Fibroblast of pulmonary artery (primary cell): ENCODE measurements at regions not wholly inside any gene's neighbourhood (a gene's known extent, or its start where the extent isn't known, plus 50 kb on each side); places are given as distances from the start of the nearest gene placed in this dataset.
A peak's percentile ranks its signal among the peaks of the same experiment; 100 is the strongest.

Source experiments
- DNase-seq: peaks from one replicate; pipeline ENCODE4 v3.0.0-alpha.2; 2010; ENCODE audit warnings: low read depth
- H3K4me3 ChIP-seq: replicated peaks from 2 replicates; pipeline ENCODE4 v1.5.1; 2011; ENCODE audit warnings: low read depth, mild to moderate bottlenecking, control low read depth, low read length, moderate library complexity
- CTCF ChIP-seq: IDR thresholded peaks from 2 replicates; pipeline ENCODE4 v1.5.1; 2011; ENCODE audit warnings: mild to moderate bottlenecking, control low read depth, low read length, inconsistent platforms; ENCODE audit errors: missing control alignments

GRCh38 chr6:148055419-148055818 is 287.2 kb upstream of the SASH1 start:
- no peak for TF ChIP-seq CTCF
- no peak for DNase-seq
- H3K4me3 ChIP-seq = no peak overlapping the region

DNA sequence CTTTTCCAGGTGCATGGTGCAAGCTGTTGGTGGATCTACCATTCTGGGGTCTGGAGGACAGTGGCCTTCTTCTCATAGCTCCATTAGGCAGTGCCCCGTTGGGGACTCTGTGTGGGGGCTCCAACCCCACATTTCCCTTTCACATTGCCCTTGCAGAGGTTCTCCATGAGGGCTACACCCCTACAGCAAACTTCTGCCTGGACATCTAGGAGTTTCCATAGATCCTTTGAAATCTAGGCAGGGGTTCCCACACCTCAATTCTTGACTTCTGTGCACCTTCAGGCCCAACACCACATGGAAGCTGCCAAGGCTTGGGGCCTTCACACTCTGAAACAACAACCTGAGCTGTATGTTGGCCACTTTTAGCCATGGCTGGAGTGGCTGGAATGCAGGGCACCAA is 282.8 kb upstream of the SASH1 start:
- no peak for TF ChIP-seq CTCF
- no peak for DNase-seq
- no peak overlapping the region for H3K4me3 ChIP-seq

- DNase-seq = peak; percentile 83
- H3K4me3 ChIP-seq = no peak overlapping the region
- no peak for TF ChIP-seq CTCF
Measured at GRCh38 chr6:148064406-148065134, 278.1 kb upstream of the SASH1 start.

- DNase-seq = no peak
- no peak overlapping the region for H3K4me3 ChIP-seq
- no peak for TF ChIP-seq CTCF
Measured at GRCh38 chr6:148068437-148069061, 274.1 kb upstream of the SASH1 start.

- no peak for TF ChIP-seq CTCF
- DNase-seq = no peak
- H3K4me3 ChIP-seq = no peak overlapping the region
Measured at GRCh38 chr6:148069256-148069655, 273.4 kb upstream of the SASH1 start.

GRCh38 chr6:148074291-148074690 is 268.3 kb upstream of the SASH1 start:
- no peak for DNase-seq
- no peak overlapping the region for H3K4me3 ChIP-seq

More at GRCh38 chr6:148074291-148074690, 268.3 kb upstream of the SASH1 start:
- TF ChIP-seq CTCF = no peak
